ENCODE measurements at regions not wholly inside any gene's neighbourhood (a gene's known extent, or its start where the extent isn't known, plus 50 kb on each side); places are given as distances from the start of the nearest gene placed in this dataset.
A peak's percentile ranks its signal among the peaks of the same experiment; 100 is the strongest.

DNA sequence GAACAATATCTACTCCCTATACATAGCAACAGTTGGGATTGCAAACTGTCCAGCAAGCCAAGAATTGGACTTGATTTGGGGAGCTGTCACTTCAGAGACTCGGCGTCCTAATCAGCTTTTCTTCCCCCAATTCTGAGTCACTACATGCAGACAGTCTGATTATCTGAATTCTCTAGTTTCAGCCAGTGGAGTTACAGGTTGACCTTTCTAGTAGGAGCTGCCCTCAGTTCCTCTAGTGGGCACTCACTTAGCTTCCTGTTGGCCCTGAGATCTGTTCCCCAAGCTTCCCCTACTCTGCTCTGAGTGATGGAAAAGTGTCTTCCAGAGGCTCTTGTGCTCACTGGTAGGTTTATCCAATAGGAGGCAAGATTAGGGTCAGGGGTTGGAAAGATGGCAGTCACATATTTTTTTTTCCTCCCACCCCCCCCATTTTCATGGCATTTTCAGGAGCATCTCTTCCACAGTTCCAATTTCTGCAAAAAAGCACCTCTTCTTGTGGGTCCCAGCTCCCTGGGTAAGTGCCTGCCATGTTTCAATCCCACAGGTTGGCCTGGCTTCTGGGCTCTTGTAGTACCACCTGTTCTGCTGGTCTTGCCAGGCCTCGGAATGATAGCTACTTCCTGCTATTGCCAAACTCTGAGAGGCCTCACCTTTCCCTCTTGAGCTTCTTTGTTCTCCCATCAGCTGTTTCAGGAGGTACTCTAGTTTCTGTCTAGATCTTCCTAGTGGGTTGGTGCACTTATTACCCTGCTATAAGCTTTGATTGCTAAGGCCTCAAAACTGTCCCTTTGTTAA, 182.2 kb downstream of the RAP2B start:
- H3K27me3 ChIP-seq (ENCODE audit: control insufficient read depth in 3 of 3, insufficient read depth in 3 of 3, low read length in 2 of 3) = no peaks in the 10 kb centered on the region
- DNase-seq = peak in 1 of 3 donors; percentile 22
- peak overlapping the region in 1 of 2 donors; percentile 73 for H3K27ac ChIP-seq (ENCODE audit: low read depth in 1 of 2, low read length in 1 of 2)
- WGBS, 2 donors = 70 to 86% methylated on average over 3 of the region's 3 CpGs
- TF ChIP-seq, protein P1, sequence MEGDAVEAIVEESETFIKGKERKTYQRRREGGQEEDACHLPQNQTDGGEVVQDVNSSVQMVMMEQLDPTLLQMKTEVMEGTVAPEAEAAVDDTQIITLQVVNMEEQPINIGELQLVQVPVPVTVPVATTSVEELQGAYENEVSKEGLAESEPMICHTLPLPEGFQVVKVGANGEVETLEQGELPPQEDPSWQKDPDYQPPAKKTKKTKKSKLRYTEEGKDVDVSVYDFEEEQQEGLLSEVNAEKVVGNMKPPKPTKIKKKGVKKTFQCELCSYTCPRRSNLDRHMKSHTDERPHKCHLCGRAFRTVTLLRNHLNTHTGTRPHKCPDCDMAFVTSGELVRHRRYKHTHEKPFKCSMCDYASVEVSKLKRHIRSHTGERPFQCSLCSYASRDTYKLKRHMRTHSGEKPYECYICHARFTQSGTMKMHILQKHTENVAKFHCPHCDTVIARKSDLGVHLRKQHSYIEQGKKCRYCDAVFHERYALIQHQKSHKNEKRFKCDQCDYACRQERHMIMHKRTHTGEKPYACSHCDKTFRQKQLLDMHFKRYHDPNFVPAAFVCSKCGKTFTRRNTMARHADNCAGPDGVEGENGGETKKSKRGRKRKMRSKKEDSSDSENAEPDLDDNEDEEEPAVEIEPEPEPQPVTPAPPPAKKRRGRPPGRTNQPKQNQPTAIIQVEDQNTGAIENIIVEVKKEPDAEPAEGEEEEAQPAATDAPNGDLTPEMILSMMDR (IDR thresholded peaks at IDR 0.05; ENCODE audit: control extremely low read depth, extremely low read depth) = no peak
- H3K9me3 ChIP-seq (ENCODE audit: control insufficient read depth in 4 of 4, insufficient read depth in 3 of 4, low read length in 3 of 4) = no peaks in the 10 kb centered on the region
- no peak overlapping the region for H3K9ac ChIP-seq (ENCODE audit: insufficient read depth in 1 of 2, low read length in 2 of 2)
- ATAC-seq (ENCODE audit: insufficient read depth, low FRiP score) = no peak
- H3K4me3 ChIP-seq = no peak overlapping the region
- H3K36me3 ChIP-seq (ENCODE audit: control insufficient read depth in 4 of 4, insufficient read depth in 4 of 4, low read length in 4 of 4) = no peaks in the 10 kb centered on the region
- H3K4me1 ChIP-seq (ENCODE audit: control insufficient read depth in 5 of 5, insufficient read depth in 5 of 5, low read length in 5 of 5) = peaks cover 0 to 2% (median 0%) of the 10 kb centered on the region in 5 donors

DNA sequence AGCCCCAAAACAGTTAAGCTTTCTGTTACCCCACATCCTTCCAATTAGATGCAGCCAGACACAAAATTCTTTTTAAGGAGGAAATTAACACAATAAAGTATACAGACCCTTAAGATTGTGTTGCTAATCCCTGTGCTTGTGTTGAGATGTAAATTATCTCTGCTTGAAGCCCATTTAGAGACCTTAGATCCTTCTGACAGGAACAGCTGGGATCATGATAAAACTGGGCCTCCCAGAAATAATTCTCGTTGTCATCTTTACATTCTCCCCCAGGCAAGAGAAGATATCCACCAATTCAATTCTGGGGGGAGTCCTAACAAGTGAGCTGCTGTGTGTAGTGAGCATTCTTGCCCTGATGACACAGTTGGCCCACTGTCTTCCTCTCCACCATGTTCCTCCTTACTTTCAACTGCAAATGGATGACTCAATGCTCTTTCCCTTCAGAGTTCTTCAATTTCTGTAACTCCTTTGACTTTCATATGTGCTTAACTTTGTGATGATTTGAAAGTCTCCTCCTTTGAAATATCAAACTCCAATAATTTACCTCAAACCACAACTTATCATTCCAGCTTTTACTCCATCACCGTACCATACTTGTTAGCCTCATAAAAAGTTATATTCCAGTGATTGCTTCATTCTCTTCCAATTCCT, 186.6 kb downstream of the RAP2B start:
- no peak overlapping the region for H3K9ac ChIP-seq (ENCODE audit: insufficient read depth in 1 of 2, low read length in 2 of 2)
- no peaks in the 10 kb centered on the region for H3K36me3 ChIP-seq (ENCODE audit: control insufficient read depth in 4 of 4, insufficient read depth in 4 of 4, low read length in 4 of 4)
- H3K4me1 ChIP-seq (ENCODE audit: control insufficient read depth in 5 of 5, insufficient read depth in 5 of 5, low read length in 5 of 5) = peaks cover 0 to under 1% (median 0%) of the 10 kb centered on the region in 5 donors
- no peak for ATAC-seq (ENCODE audit: insufficient read depth, low FRiP score)
- TF ChIP-seq, protein P1 (IDR thresholded peaks at IDR 0.05; ENCODE audit: control extremely low read depth, extremely low read depth) = no peak
- no peak for DNase-seq
- WGBS, 2 donors = 72 to 78% methylated on average over 2 of the region's 2 CpGs
- H3K4me3 ChIP-seq = no peak overlapping the region
- H3K9me3 ChIP-seq (ENCODE audit: control insufficient read depth in 4 of 4, insufficient read depth in 3 of 4, low read length in 3 of 4) = peaks cover 0 to 3% (median 1%) of the 10 kb centered on the region in 4 donors
- no peaks in the 10 kb centered on the region for H3K27me3 ChIP-seq (ENCODE audit: control insufficient read depth in 3 of 3, insufficient read depth in 3 of 3, low read length in 2 of 3)
- H3K27ac ChIP-seq (ENCODE audit: low read depth in 1 of 2, low read length in 1 of 2) = no peak overlapping the region

DNA sequence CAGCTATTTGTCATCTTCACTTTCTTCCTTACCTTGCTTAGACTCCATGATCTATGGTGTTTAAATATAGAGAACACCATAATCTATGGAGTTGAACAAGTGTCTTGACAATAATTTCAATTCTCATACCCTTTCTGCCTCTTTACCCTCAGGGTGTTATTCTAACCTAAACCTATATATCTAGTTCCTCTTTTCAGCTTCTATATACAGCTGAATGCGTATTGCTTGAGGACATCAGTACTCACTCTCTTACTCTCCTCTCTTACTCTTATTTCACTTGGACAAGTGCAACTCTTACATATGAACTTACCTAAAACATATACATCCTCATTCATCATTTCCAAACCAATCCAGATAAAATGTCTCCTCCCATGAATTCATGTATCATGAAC, 187.1 kb downstream of the RAP2B start:
- no peak overlapping the region for H3K4me3 ChIP-seq
- no peaks in the 10 kb centered on the region for H3K36me3 ChIP-seq (ENCODE audit: control insufficient read depth in 4 of 4, insufficient read depth in 4 of 4, low read length in 4 of 4)
- no peak for ATAC-seq (ENCODE audit: insufficient read depth, low FRiP score)
- H3K27me3 ChIP-seq (ENCODE audit: control insufficient read depth in 3 of 3, insufficient read depth in 3 of 3, low read length in 2 of 3) = no peaks in the 10 kb centered on the region
- peaks cover 0 to 3% (median 1%) of the 10 kb centered on the region in 4 donors for H3K9me3 ChIP-seq (ENCODE audit: control insufficient read depth in 4 of 4, insufficient read depth in 3 of 4, low read length in 3 of 4)
- no peak overlapping the region for H3K9ac ChIP-seq (ENCODE audit: insufficient read depth in 1 of 2, low read length in 2 of 2)
- no peak for DNase-seq
- no peak overlapping the region for H3K27ac ChIP-seq (ENCODE audit: low read depth in 1 of 2, low read length in 1 of 2)
- no peaks in the 10 kb centered on the region for H3K4me1 ChIP-seq (ENCODE audit: control insufficient read depth in 5 of 5, insufficient read depth in 5 of 5, low read length in 5 of 5)
- WGBS, 2 donors = 90 to 100% methylated on average over 1 of the region's 1 CpG
- TF ChIP-seq, protein P1 (IDR thresholded peaks at IDR 0.05; ENCODE audit: control extremely low read depth, extremely low read depth) = no peak

Data from lung (tissue), 11 donors.